HG03135 (cell line): ENCODE measurements at regions not wholly inside any gene's neighbourhood (a gene's known extent, or its start where the extent isn't known, plus 50 kb on each side); places are given as distances from the start of the nearest gene placed in this dataset.
"Not testable (repeated sequence)": the region's sequence is repeated elsewhere in the genome, so short reads cannot be mapped to it uniquely, and the experiment has no call there.

Experiments
- ATAC-seq: cut with Tn5 transposase; IDR thresholded peaks from one replicate; pipeline ENCODE4 v1.9.1; 2021; ENCODE audit warnings: mild to moderate bottlenecking, moderate library complexity; ENCODE audit not compliant: unreplicated experiment

GRCh38 chr3:35409991-35410390 is 229.3 kb upstream of the ARPP21 start:
- ATAC-seq: no peak

DNA sequence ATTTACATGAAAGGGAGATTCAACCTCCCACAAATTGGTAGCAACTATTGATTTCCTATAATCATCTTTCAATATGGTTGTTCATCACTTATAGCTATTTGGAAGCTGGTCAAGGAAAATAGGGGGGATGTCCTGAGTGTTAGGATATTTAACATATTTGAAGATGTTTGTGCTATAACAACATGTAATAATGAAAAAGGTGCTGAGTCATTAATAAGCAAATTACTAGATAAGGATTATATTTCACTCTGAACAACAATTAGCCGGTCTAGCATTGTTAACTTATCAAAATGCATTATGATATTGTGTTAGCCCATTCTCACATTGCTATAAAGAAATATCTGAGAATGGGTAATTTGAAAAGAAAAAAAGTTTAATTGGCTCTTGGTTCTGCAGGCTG is 225.8 kb upstream of the ARPP21 start:
- ATAC-seq: no peak

DNA sequence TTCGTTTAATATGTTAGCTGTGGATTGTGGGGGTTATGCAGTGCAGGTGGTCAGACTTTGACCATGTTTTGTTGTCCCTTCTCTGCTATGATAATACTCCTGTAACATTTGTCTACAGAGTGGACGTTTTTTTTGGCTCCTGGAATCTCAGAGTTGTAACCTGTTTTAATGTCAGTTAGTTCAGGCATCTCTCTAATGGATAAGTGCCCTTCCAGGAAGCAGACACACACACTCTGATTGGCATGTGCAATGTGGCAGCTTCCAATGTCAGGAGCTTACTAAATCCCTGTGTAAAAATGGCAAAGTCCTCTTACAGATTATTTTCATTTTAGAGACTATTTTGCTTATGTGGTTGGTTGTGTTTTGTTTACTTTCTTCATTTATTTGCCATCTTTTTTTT is 222.2 kb upstream of the ARPP21 start:
- ATAC-seq: no peak

DNA sequence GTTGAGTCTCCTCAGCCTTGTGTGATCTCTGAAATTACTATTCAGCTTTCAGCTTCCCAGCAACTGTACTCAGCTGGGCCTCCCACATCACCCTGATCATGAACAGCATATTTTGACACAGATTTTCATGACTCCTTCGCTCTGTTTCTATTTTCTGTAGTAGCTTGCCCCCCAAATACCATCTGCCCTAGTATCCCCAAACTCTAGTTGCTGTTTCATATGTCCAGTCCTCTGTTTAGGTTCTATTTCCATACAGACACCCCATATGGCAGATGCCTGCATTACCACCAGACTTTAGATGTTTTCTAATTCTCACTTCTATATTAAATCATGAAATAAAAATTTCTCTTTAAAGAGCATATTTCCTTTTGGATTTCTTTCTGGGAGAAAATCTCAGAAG is 217.2 kb upstream of the ARPP21 start:
- ATAC-seq: no peak

DNA sequence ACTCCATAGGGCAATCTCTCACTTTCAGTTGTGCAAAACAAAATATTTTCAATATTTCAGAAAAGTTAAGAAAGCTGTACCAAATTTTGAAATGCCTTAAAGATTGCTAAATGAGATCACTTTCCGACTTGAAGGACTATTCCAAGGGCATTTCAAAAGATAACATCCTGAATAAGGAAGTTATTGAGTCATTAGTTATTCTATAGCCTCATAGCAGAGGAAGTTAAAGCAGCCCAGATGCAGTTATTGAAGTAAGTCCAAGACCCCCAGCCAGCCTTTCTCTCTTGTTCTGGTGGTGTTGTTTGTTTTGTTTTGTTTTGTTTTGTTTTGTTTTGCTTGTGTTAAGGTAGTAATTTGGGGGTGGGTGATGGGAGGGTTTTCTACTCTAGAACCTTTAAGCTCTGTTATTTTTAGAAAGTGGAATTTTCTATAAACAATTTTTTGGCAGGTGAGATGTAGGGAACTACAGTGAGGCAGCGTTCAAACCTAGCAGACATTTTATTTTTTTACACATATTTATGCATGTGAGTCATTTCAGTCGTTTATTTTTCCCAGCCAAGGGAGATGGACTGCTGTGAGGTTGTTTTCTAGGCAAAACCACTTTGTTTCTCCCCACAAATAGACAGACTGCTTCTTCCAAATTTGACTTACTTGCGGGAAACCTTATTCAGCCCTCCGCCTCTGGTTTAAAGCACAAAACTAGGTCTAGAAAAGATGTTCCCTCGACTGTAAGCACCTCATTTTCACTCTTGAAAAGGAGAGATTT is 216.3 kb upstream of the ARPP21 start:
- ATAC-seq: no peak

DNA sequence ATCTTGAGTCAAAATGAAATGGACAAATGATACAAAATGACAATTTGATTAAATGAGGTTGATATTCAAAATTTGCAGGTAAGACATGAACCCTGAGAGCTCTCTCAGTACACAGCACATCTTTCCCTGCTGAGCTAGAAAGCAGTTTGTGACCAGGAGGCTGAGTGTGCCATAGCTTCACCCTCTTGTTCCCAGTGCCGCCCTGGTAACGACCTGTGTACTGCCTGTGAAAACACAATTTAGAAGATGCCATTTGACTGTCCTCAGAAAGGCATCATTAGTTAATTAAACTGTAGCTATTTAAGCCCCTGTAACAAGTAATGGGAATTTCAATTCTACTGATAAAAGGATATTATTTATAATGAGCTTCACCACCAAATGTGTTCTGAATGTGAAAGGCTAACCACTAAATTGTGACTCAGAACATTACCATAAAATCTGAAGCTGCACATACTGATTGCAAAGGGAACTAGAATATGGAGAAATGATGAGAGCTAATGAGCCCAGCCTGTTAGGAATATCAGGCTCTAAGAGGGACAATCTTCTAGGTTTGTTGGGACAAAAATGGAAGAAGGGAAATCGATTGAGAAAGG is 212.9 kb upstream of the ARPP21 start:
- ATAC-seq: no peak

DNA sequence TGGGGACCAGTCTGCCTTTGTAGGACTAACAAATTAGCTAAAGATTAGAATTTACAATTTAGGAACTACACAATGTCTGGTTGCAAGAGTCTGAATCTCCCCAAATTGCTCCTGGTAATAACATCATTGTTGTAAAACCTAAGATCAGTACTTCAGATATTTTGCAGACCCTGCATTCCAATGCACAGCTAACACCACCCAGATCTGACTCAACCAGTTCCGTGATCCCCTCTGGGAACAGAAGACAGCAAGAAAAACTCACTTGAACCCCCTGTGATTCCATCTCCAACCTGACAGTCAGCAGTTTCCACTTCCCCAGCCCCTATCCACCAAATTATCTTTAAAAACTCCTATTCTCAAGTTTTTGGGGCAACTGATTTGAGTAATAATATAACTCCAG is 201.9 kb upstream of the ARPP21 start:
- no peak for ATAC-seq

DNA sequence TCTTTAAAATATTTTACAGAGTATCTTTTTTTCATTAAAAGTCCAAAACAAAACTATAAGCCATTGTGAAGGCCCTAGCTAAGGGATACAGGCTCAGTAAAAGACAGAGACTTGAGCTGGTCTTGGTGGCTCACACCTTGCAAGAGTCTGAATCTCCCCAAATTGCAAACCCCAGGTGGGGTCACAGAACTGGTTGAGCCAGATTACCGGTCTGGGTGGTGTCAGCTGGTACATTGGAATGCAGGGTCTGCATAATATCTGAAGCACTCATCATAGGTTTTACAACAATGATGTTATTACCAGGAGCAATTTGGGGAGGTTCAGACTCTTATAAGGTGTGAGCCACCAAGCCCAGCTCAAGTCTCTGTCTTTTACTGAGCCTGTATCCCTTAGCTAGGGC is 201.2 kb upstream of the ARPP21 start:
- ATAC-seq: no peak

- ATAC-seq: no peak
Observed at GRCh38 chr3:35439663-35440062, 199.7 kb upstream of the ARPP21 start.

DNA sequence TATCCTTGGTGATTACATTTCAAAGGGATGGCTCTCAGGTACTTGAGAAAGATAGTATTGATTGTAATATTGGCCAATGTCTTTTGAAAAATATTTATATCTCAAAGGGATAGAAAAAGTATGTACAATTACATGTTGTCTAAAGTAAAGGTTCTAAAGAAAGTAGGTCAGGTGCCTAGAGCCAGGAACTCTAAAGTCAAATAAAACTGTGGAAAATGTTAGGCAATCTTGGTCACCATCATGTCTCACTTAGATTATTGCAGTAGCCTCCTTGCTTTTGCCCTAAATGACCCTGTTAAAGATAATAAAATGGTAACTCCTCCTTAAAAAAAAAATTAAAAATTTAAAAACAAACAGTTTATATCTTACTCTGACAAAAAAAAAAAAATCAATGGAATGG is 198.5 kb upstream of the ARPP21 start:
- no peak for ATAC-seq

DNA sequence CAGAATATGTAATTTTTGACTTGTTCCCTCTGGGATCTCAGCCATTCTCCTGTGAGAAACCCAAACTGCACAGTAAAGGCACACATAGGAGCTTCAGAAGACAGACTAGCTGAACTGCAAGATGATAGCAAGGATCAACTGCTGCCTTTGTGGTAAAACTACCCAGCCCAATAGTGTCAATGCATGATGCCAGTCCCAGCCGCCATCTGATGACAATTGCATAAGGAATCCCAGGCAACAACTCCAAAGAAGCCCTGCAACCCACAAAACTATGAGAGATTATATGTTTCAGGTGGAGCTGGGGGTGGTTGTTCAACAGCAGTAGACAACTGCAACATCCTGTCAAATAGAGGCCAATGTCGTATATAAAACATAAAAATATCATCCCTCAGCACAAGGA is 192.4 kb upstream of the ARPP21 start:
- no peak for ATAC-seq

- ATAC-seq: no peak
Observed at GRCh38 chr3:35448121-35448520, 191.2 kb upstream of the ARPP21 start.

GRCh38 chr3:35448681-35449080 is 190.6 kb upstream of the ARPP21 start:
- no peak for ATAC-seq

GRCh38 chr3:35454819-35455218 is 184.5 kb upstream of the ARPP21 start:
- not testable (repeated sequence) for ATAC-seq

DNA sequence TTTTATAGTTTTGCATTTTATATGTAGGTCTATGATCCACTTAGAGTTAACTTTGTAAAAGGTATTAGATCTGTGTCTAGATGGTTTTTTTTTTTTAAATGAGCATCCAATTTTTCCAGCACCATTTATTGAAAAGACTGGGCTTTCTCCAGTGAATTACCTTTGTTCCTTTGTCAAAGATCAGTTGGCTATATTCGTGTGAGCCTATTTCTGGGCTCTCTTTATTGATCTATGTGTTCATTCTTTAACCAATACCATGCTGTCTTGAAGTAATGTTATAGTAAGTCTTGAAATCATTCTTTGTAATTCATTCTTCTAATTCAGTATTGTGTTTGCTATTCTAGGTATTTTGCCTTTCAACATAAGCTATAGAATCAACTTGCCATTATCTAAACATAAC is 165.4 kb upstream of the ARPP21 start:
- ATAC-seq: no peak

DNA sequence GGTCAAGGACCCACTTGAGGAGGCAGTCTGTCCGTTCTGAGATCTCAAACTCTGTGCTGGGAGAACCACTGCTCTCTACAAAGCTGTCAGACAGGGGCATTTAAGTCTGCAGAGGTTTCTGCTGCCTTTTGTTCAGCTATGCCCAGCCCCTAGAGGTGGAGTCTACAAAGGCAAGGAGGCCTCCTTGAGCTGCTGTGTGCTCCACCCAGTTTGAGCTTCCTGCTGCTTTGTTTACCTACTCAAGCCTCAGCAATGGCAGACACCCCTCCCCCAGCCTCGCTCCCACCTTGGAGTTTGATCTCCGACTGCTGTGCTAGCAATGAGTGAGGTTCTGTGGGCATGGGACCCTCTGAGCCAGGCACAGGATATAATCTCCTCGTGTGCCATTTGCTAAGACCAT is 156.8 kb upstream of the ARPP21 start:
- not testable (repeated sequence) for ATAC-seq

- no peak for ATAC-seq
Observed at GRCh38 chr3:35483131-35483530, 156.2 kb upstream of the ARPP21 start.

GRCh38 chr3:35484929-35485530 is 154.3 kb upstream of the ARPP21 start:
- no peak for ATAC-seq

- no peak for ATAC-seq
Observed at GRCh38 chr3:35486295-35486694, 153.0 kb upstream of the ARPP21 start.

- ATAC-seq: no peak
Observed at GRCh38 chr3:35487376-35487775, 151.9 kb upstream of the ARPP21 start.

DNA sequence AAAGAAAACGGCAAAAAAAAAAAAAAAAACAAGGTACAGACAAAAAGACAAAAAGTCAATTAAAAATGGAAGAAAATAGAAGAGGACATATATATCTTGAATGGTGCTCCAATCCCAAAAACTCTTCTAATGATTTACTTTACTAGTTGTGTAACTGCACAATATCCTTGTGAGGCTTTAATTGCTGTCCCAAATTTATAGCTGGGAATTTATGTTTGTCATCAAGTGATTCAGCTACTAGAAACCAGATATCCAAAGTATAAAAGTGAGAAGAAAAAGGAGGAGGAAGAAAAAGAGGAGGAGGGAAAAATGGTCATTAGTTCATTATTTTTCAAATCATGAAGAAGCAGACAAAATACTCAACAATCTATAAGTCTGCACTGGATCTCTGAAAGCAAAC is 150.8 kb upstream of the ARPP21 start:
- no peak for ATAC-seq

DNA sequence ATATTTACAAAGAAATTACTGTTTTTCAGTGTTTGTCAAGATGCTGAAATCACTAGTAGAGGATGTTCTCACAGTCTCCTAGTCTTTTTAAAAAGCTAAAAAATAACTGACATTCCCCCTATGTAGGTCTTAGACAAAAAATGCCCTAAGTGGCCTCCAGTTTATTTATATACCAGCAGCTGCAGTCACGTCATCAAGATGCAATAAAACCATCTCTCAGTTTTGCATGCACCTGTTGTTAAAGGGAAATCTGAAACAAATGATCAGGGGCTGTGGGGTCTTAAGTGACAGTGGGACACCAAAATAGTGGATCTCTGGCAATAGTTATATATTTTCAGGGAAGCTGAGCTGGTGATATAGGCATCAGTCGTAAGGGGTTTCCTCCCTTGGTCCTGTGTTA is 146.5 kb upstream of the ARPP21 start:
- ATAC-seq: no peak
